ENCODE measurements at regions not wholly inside any gene's neighbourhood (a gene's known extent, or its start where the extent isn't known, plus 50 kb on each side); places are given as distances from the start of the nearest gene placed in this dataset.

GRCh38 chr5:68757006-68757405 lies 336.8 kb upstream of the SLC30A5 start:
- intact Hi-C loops (cut with DNase I), result no loop called here
- WGBS, result 25% methylated on average over 1 of the region's 1 CpG
- H3K27ac ChIP-seq (replicated peaks in 1 of 4), result no peak overlapping the region

GRCh38 chr5:68757626-68758212 lies 336.1 kb upstream of the SLC30A5 start:
- intact Hi-C loops (cut with DNase I), result no loop called here
- no peaks in the 10 kb centered on the region for H3K4me1 ChIP-seq
- 60% methylated on average over 1 of the region's 1 CpG for WGBS
- H3K27me3 ChIP-seq, result no peaks in the 10 kb centered on the region
- H3K27ac ChIP-seq (replicated peaks in 1 of 4), result no peak overlapping the region
- DNase-seq (ENCODE audit: extremely low spot score), result peak; percentile 53
- no peaks in the 10 kb centered on the region for H3K36me3 ChIP-seq
- TF ChIP-seq CTCF (IDR thresholded peaks at IDR 0.05) (no peak), POLR2AphosphoS5 (IDR thresholded peaks at IDR 0.05) (no peak), EP300 (IDR thresholded peaks at IDR 0.05) (no peak), POLR2A (IDR thresholded peaks at IDR 0.05; ENCODE audit: low read depth) (no peak)
- no peak overlapping the region for H3K4me3 ChIP-seq
- peaks cover 0 to 12% (median 2%) of the 10 kb centered on the region in 4 donors for H3K9me3 ChIP-seq

More at GRCh38 chr5:68757006-68757405, 336.8 kb upstream of the SLC30A5 start:
- peak; percentile 87 for DNase-seq (ENCODE audit: extremely low spot score)
- Histone ChIP-seq H3K27me3 (no peaks in the 10 kb centered on the region), H3K4me3 (no peak overlapping the region), H3K36me3 (no peaks in the 10 kb centered on the region), H3K4me1 (no peaks in the 10 kb centered on the region), H3K9me3 (peaks cover 0 to 6% (median 2%) of the 10 kb centered on the region in 4 donors)
- TF ChIP-seq POLR2A (IDR thresholded peaks at IDR 0.05; ENCODE audit: low read depth), result no peak

- Histone ChIP-seq H3K9me3 (peaks cover 0 to 10% (median 2%) of the 10 kb centered on the region in 4 donors), H3K27me3 (no peaks in the 10 kb centered on the region), H3K27ac (replicated peaks in 1 of 4) (no peak overlapping the region), H3K4me1 (no peaks in the 10 kb centered on the region), H3K36me3 (no peaks in the 10 kb centered on the region), H3K4me3 (no peak overlapping the region)
- 89% methylated on average over 5 of the region's 5 CpGs for WGBS
- intact Hi-C loops (cut with DNase I), result no loop called here
- no peak for TF ChIP-seq POLR2AphosphoS5 (IDR thresholded peaks at IDR 0.05)
- TF ChIP-seq EP300 (IDR thresholded peaks at IDR 0.05), result no peak
- TF ChIP-seq POLR2A (IDR thresholded peaks at IDR 0.05; ENCODE audit: low read depth), result no peak
- TF ChIP-seq CTCF (IDR thresholded peaks at IDR 0.05), result no peak
- no peak for DNase-seq (ENCODE audit: extremely low spot score)
These were observed 334.2 kb upstream of the SLC30A5 start for GRCh38 chr5:68759593-68759992.

GRCh38 chr5:68762201-68762600 lies 331.6 kb upstream of the SLC30A5 start:
- no peak for TF ChIP-seq CTCF (IDR thresholded peaks at IDR 0.05)
- TF ChIP-seq POLR2AphosphoS5 (IDR thresholded peaks at IDR 0.05), result no peak
- no peak for TF ChIP-seq EP300 (IDR thresholded peaks at IDR 0.05)
- TF ChIP-seq POLR2A (IDR thresholded peaks at IDR 0.05; ENCODE audit: low read depth), result no peak
- H3K27me3 ChIP-seq, result no peaks in the 10 kb centered on the region
- H3K27ac ChIP-seq (replicated peaks in 1 of 4), result no peak overlapping the region
- WGBS, result 73% methylated on average over 2 of the region's 2 CpGs
- H3K4me3 ChIP-seq, result no peak overlapping the region
- H3K4me1 ChIP-seq, result no peaks in the 10 kb centered on the region
- H3K9me3 ChIP-seq, result peaks cover 0 to 7% (median 0%) of the 10 kb centered on the region in 4 donors
- no peaks in the 10 kb centered on the region for H3K36me3 ChIP-seq
- intact Hi-C loops (cut with DNase I), result no loop called here
- no peak for DNase-seq (ENCODE audit: extremely low spot score)

- Histone ChIP-seq H3K27ac (replicated peaks in 1 of 4) (no peak overlapping the region), H3K36me3 (no peaks in the 10 kb centered on the region), H3K27me3 (no peaks in the 10 kb centered on the region), H3K9me3 (peaks cover 0 to 7% (median 0%) of the 10 kb centered on the region in 4 donors), H3K4me3 (no peak overlapping the region), H3K4me1 (no peaks in the 10 kb centered on the region)
- no peak for DNase-seq (ENCODE audit: extremely low spot score)
- TF ChIP-seq POLR2AphosphoS5 (IDR thresholded peaks at IDR 0.05) (no peak), POLR2A (IDR thresholded peaks at IDR 0.05; ENCODE audit: low read depth) (no peak), EP300 (IDR thresholded peaks at IDR 0.05) (no peak), CTCF (IDR thresholded peaks at IDR 0.05) (no peak)
- 89% methylated on average over 4 of the region's 4 CpGs for WGBS
- intact Hi-C loops (cut with DNase I), result no loop called here
These were observed 326.8 kb upstream of the SLC30A5 start for GRCh38 chr5:68766952-68767464.
